ENCODE measurements at regions not wholly inside any gene's neighbourhood (a gene's known extent, or its start where the extent isn't known, plus 50 kb on each side); places are given as distances from the start of the nearest gene placed in this dataset.

DNA sequence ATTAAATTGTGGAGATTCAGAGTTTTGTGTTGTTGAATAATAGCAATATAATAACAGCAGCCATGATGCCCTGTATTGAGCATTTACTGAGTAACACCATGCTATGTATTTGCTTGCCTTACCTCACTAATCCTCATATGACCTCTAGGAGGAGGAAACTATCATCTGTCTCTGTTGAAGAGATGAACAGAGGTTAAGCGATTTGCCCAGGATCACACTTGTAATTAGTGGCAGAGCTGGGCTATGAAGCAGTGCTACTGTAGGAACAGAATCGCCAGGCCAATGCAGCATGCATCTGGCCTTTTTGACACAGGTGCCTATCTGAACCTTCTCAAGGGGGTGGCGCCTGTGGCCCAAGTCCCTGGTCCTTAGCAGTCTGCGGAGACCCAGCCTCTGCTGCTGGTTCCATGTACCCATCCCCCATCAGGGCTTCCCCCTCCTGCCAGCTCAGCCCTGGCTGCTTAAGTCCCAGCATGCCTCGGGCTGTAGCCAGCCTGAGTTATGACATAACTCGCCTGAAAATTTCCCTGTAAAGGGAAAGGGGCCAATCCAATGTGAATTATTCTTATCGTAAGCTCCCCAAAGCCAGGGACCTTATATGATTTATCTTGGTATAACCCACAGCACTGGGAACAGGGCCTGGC is 50.4 kb upstream of the HS3ST2 start:
- H3K27me3 ChIP-seq (ENCODE audit: control insufficient read depth in 2 of 2, insufficient read depth in 2 of 2, low read length in 2 of 2) = no peaks in the 10 kb centered on the region
- in situ Hi-C loops (cut with MboI) (no loop called here), intact Hi-C loops (cut with micrococcal nuclease) (no loop called here)
- TF ChIP-seq YY1 (IDR thresholded peaks at IDR 0.05; ENCODE audit: borderline replicate concordance in 1 of 3, control insufficient read depth in 1 of 3, extremely low read depth in 1 of 3, insufficient read depth in 3 of 3, insufficient read length in 1 of 3, insufficient replicate concordance in 2 of 3, low read depth in 1 of 3, low read length in 2 of 3) (no peak), WHSC1 (IDR thresholded peaks at IDR 0.05; ENCODE audit: low read length) (no peak), ZNF133 (CRISPR knock-in tag; IDR thresholded peaks at IDR 0.05) (no peak), EGR1 (conservative IDR thresholded peaks at IDR 0.05) (no peak), DIDO1 (tag; IDR thresholded peaks at IDR 0.05; ENCODE audit: low read depth) (no peak), BRCA1 (IDR thresholded peaks at IDR 0.05) (no peak), BRCA1 (CRISPR knock-in tag; IDR thresholded peaks at IDR 0.05) (no peak), SAP30 (IDR thresholded peaks at IDR 0.05; ENCODE audit: borderline replicate concordance, insufficient read depth, low read depth, low read length, poor library complexity, severe bottlenecking) (no peak), FOXK2 (conservative IDR thresholded peaks at IDR 0.05 in 1 of 2, IDR thresholded peaks at IDR 0.05 in 1 of 2; ENCODE audit: low read depth in 2 of 2) (no peak), ZNF212 (CRISPR knock-in tag; IDR thresholded peaks at IDR 0.05) (no peak), SAFB2 (IDR thresholded peaks at IDR 0.05; ENCODE audit: borderline replicate concordance, low read depth, low read length, severe bottlenecking) (no peak), PCBP2 (IDR thresholded peaks at IDR 0.05; ENCODE audit: low read depth, low read length, poor library complexity, severe bottlenecking) (no peak)
- TF ChIP-seq, protein P1, sequence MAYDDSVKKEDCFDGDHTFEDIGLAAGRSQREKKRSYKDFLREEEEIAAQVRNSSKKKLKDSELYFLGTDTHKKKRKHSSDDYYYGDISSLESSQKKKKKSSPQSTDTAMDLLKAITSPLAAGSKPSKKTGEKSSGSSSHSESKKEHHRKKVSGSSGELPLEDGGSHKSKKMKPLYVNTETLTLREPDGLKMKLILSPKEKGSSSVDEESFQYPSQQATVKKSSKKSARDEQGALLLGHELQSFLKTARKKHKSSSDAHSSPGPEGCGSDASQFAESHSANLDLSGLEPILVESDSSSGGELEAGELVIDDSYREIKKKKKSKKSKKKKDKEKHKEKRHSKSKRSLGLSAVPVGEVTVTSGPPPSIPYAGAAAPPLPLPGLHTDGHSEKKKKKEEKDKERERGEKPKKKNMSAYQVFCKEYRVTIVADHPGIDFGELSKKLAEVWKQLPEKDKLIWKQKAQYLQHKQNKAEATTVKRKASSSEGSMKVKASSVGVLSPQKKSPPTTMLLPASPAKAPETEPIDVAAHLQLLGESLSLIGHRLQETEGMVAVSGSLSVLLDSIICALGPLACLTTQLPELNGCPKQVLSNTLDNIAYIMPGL (CRISPR knock-in tag; IDR thresholded peaks at IDR 0.05) = no peak
- TF ChIP-seq, protein P2, sequence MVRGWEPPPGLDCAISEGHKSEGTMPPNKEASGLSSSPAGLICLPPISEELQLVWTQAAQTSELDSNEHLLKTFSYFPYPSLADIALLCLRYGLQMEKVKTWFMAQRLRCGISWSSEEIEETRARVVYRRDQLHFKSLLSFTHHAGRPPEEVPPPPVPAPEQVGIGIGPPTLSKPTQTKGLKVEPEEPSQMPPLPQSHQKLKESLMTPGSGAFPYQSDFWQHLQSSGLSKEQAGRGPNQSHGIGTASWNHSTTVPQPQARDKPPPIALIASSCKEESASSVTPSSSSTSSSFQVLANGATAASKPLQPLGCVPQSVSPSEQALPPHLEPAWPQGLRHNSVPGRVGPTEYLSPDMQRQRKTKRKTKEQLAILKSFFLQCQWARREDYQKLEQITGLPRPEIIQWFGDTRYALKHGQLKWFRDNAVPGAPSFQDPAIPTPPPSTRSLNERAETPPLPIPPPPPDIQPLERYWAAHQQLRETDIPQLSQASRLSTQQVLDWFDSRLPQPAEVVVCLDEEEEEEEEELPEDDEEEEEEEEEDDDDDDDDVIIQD (CRISPR knock-in tag; IDR thresholded peaks at IDR 0.05) = no peak
- TF ChIP-seq, protein P3, sequence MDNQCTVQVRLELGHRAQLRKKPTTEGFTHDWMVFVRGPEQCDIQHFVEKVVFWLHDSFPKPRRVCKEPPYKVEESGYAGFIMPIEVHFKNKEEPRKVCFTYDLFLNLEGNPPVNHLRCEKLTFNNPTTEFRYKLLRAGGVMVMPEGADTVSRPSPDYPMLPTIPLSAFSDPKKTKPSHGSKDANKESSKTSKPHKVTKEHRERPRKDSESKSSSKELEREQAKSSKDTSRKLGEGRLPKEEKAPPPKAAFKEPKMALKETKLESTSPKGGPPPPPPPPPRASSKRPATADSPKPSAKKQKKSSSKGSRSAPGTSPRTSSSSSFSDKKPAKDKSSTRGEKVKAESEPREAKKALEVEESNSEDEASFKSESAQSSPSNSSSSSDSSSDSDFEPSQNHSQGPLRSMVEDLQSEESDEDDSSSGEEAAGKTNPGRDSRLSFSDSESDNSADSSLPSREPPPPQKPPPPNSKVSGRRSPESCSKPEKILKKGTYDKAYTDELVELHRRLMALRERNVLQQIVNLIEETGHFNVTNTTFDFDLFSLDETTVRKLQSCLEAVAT (IDR thresholded peaks at IDR 0.05) = no peak
- FAIRE-seq = no peak
- H3K4me2 ChIP-seq (ENCODE audit: insufficient read depth, low read length) = no peak overlapping the region
- H3K4me1 ChIP-seq (replicated peaks in 1 of 2; ENCODE audit: control insufficient read depth in 2 of 2, insufficient read depth in 2 of 2, low read length in 2 of 2) = no peaks in the 10 kb centered on the region
- H3K27ac ChIP-seq (ENCODE audit: extremely low read depth, low read depth, low read length) = no peak overlapping the region
- no peak overlapping the region for H3K4me3 ChIP-seq
- no peak for DNase-seq (ENCODE audit: extremely low read depth in 1 of 4, low spot score in 3 of 4)
- no peaks in the 10 kb centered on the region for H4K20me1 ChIP-seq (replicated peaks; ENCODE audit: control insufficient read depth, insufficient read depth, low read length)
- no peak overlapping the region for H3K9ac ChIP-seq (ENCODE audit: insufficient read depth in 1 of 2, low read depth in 2 of 2, low read length in 2 of 2)
- 5% methylated on average over 7 of the region's 7 CpGs for WGBS (ENCODE audit: insufficient coverage, low coverage, missing lambda C conversion rate)
- H3K9me1 ChIP-seq (ENCODE audit: control insufficient read depth, insufficient read depth, low read length) = no peaks in the 10 kb centered on the region
- H3K36me3 ChIP-seq (ENCODE audit: control insufficient read depth, insufficient read depth, low read length) = no peaks in the 10 kb centered on the region
- ATAC-seq = no peak
- no peaks in the 10 kb centered on the region for H3K79me2 ChIP-seq (ENCODE audit: control insufficient read depth, insufficient read depth, low read length)
- ChIA-PET CTCF (ENCODE audit: low intra/inter-chr PET ratio) (no interaction called here), POLR2A (no interaction called here)
- BruUV-seq (replicated peaks) = no TSS peak
- no peak overlapping the region for H2AFZ ChIP-seq (ENCODE audit: low read depth, low read length)
- H3K9me3 ChIP-seq (replicated peaks; ENCODE audit: control insufficient read depth, insufficient read depth, low read depth, low read length) = no peaks in the 10 kb centered on the region

Data from K562 (cell line).